ENCODE measurements at regions not wholly inside any gene's neighbourhood (a gene's known extent, or its start where the extent isn't known, plus 50 kb on each side); places are given as distances from the start of the nearest gene placed in this dataset.

DNA sequence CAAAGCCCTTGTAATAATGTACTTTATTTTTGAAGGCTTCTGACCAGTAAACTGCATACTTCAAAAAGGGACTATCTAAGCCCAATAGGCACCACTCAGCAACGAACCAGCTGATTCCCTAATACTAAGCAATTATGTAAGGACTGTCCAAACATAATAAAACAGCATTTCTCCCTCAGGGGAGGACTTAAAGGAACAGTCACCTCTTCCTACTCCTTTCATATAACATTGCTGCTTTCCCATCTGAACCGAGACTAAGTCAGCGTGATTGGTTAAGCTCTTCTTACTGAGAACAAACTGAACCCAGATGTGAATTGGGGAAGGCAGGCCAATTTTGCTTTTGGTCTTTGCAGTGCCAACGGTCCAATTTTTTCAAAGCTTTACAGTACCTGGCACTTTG lies 420.0 kb downstream of the METTL15 start:
- DNase-seq (ENCODE audit: low read depth): no peak

DNA sequence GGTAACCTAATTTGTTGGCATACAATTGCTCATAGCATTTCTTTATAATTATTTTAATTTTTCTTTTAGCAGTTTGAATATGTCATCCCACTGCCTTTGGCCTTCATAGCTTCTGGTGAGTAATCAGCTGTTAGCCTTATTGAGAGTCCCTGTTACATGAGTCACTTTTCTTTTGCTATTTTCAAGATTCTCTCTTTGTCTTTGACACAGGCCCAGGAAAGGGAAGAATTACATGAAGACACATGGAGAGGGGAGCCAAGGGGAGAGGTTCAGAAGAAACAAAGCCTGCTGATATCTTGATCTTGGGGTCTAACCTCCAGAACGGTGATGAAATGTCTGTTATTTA lies 418.2 kb downstream of the METTL15 start:
- DNase-seq (ENCODE audit: low read depth): no peak

- no peak for DNase-seq (ENCODE audit: low read depth)
Measured at GRCh38 chr11:28525636-28526405, 417.6 kb downstream of the METTL15 start.

- DNase-seq (ENCODE audit: low read depth): peak; percentile 26
Measured at GRCh38 chr11:28524098-28524497, 415.9 kb downstream of the METTL15 start.

GRCh38 chr11:28521075-28521474 lies 412.9 kb downstream of the METTL15 start:
- DNase-seq (ENCODE audit: low read depth): no peak

- DNase-seq (ENCODE audit: low read depth): no peak
Measured at GRCh38 chr11:28520291-28520690, 412.1 kb downstream of the METTL15 start.

GRCh38 chr11:28518825-28519224 lies 410.6 kb downstream of the METTL15 start:
- no peak for DNase-seq (ENCODE audit: low read depth)

- DNase-seq (ENCODE audit: low read depth): no peak
Measured at GRCh38 chr11:28517621-28518020, 409.4 kb downstream of the METTL15 start.

- no peak for DNase-seq (ENCODE audit: low read depth)
Measured at GRCh38 chr11:28514391-28514790, 406.2 kb downstream of the METTL15 start.

DNA sequence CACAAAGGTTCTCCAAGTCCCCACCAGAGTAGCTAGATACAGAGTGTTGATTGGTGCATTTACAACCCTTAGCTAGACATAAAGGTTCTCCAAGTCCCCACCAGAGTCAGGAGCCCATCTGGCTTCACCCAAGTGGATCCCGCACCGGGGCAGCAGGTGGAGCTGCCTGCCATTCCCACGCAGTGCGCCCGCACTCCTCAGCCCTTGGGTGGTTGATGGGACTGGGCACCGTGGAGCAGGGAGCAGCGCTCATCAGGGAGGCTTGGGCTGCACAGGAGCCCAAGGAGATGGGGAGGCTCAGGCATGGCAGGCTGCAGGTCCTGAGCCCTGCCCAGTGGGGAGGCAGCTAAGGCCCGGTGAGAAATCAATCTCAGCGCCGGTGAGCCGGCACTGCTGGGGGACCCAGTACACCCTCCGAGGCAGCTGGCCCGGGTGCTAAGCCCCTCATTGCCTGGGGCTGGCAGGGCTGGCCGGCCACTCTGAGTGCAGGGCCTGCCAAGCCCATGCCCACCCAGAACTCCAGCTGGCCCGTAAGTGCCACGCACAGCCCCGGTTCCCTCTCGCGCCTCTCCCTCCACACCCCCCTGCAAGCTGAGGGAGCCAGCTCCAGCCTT lies 404.1 kb downstream of the METTL15 start:
- no peak for DNase-seq (ENCODE audit: low read depth)

GRCh38 chr11:28505232-28505631 lies 397.0 kb downstream of the METTL15 start:
- no peak for DNase-seq (ENCODE audit: low read depth)

- no peak for DNase-seq (ENCODE audit: low read depth)
Measured at GRCh38 chr11:28504555-28505110, 396.4 kb downstream of the METTL15 start.

- no peak for DNase-seq (ENCODE audit: low read depth)
Measured at GRCh38 chr11:28495333-28495732, 387.1 kb downstream of the METTL15 start.

- no peak for DNase-seq (ENCODE audit: low read depth)
Measured at GRCh38 chr11:28491431-28491830, 383.2 kb downstream of the METTL15 start.

DNA sequence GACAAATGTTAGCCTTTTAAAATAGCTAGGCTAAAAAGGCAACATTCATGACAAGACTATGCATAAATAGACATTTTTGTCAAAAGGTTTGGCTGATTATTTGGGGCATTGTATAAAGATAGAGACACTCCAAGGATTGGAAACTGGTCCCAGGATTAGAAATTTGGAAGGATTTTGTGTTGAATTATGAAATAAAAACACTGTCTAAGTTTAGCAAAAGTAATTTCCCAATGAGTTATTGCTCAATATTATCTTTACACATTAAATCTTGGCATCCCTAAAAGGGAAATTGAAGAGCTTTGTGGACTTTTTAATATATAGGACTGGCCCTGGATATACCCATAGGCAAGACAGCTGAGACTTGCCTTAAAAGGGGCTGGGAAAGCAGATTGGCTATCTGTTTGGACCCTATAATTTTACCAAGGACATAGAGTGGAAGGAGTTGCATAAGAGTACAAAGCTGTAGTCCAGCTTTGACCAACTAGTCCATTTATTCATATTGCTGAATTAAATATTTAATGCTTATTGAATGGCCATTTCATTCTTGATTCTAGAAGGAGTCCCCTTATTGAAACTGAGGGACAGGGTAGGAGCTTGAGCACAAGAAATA lies 382.7 kb downstream of the METTL15 start:
- no peak for DNase-seq (ENCODE audit: low read depth)

DNA sequence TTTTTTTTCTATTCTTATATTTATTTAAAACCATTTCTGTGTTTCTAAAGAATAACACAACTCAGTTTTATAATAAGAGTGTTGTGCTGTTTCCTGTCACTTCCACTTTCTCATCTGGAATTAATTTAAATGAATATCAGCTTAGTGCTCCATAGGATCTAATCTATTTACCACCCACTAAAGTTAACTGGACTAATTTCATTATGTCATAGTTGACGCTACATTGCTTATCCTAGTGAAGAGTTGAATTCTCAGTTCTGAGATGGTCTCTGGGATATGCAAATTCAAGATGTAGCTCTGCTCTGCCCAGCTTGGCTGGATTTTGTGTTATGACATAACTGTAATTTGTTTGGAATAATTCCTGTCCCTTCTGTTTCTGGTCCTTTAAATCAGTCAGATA lies 380.1 kb downstream of the METTL15 start:
- no peak for DNase-seq (ENCODE audit: low read depth)

- DNase-seq (ENCODE audit: low read depth): no peak
Measured at GRCh38 chr11:28483072-28483867, 375.1 kb downstream of the METTL15 start.

DNA sequence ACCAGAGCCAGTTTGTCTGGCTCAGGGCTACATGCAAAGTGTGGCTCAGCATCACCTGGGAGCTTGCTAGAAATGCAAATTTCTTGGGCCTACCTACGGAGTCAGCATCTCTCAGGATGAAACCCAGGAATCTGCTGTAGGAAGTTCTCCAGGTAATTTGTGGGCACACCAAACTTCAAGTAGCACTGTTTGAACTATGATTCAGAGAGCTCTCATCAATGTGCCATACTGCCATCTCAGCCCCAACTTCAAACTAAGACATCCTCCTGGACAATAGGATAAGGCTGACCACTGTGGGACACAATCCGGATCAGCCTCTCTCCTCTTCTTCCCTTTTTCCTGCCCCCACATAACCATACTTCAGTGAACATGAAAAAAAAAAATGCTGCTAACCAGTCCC lies 374.5 kb downstream of the METTL15 start:
- DNase-seq (ENCODE audit: low read depth): no peak

- DNase-seq (ENCODE audit: low read depth): no peak
Measured at GRCh38 chr11:28481616-28482480, 373.7 kb downstream of the METTL15 start.

DNA sequence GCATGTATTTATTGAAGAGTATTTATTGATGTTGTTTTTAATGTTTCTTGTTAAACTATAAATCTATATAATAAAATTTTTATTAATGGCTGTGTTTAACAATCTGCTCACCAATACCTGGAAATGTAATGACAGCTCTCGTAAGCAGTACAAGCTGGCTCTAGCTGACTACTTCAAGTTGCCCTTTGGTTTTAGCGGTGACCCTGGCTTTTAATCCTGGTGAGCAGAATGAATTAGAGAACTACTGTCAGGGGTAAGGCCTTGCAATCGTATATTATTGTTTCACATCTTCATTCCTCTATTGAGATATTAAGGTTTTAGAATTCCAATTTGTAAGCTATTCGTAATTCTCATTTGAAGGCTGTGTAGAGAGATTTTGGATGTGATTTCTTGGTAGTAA lies 372.2 kb downstream of the METTL15 start:
- DNase-seq (ENCODE audit: low read depth): no peak

DNA sequence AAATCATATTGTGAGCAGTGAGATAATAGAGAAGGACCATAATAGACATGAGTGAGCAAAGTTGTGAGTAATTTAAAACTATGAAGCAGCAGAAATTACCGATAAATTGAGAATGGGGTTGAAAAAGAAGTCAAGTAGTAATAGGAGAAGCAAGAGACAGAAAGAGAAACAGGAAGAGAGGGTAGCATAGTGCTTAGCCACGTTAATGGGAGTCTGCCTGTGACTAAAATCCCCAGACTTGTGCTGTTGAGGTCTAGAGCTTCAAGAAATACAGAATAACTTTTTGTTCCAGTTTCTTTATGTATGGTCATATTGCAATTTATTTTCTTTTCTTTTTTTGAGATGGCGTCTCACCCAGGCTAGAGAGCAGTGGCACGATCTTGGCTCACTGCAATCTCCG lies 368.7 kb downstream of the METTL15 start:
- DNase-seq (ENCODE audit: low read depth): no peak

Data from HS-5 (cell line).